ENCODE measurements at regions not wholly inside any gene's neighbourhood (a gene's known extent, or its start where the extent isn't known, plus 50 kb on each side); places are given as distances from the start of the nearest gene placed in this dataset.

DNA sequence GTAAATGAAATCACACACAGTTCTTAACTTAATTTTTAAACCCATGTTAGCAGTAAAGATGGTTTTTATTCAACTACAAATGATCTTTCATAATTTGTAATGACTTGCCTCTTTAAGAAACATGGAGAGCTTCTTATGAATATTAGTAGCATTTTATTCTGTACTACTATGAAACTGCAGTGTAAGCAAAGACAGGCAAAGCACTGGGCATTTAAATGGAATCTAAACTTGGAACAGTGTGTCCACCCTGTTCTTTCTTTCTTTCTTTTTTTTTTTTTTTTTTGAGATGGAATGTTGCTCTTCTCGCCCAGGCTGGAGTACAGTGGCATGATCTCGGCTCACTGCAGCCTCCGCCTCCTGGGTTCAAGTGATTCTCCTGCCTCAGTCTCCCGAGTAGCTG lies 740.4 kb upstream of the IGFBP3 start:
- Histone ChIP-seq H4K20me1 (ENCODE audit: insufficient read depth) (no peaks in the 10 kb centered on the region), H3K27me3 (ENCODE audit: insufficient read depth, low read length) (no peaks in the 10 kb centered on the region), H3K4me1 (ENCODE audit: control insufficient read depth in 1 of 2, insufficient read depth in 2 of 2, low read length in 2 of 2) (no peaks in the 10 kb centered on the region), H3K27ac (ENCODE audit: low read depth, low read length) (no peak overlapping the region), H3K36me3 (ENCODE audit: control insufficient read depth in 1 of 2, insufficient read depth in 2 of 2, low read length in 2 of 2) (no peaks in the 10 kb centered on the region), H3K9ac (ENCODE audit: low read length) (no peak overlapping the region), H3K4me2 (ENCODE audit: low read length) (no peak overlapping the region), H3K9me2 (ENCODE audit: insufficient read depth) (no peaks in the 10 kb centered on the region), H3K4me3 (replicated peaks in 1 of 2; ENCODE audit: low read depth in 1 of 2, low read length in 2 of 2) (no peak overlapping the region), H3K9me3 (ENCODE audit: control insufficient read depth in 1 of 2, insufficient read depth in 1 of 2, low read depth in 1 of 2, low read length in 2 of 2) (no peaks in the 10 kb centered on the region), H3K79me2 (ENCODE audit: insufficient read depth, low read length) (no peaks in the 10 kb centered on the region), H2AFZ (ENCODE audit: low read depth, low read length, poor library complexity, severe bottlenecking) (no peak overlapping the region)
- CTCF ChIA-PET: no interaction called here
- TF ChIP-seq ELF1 (IDR thresholded peaks at IDR 0.05; ENCODE audit: borderline replicate concordance, low read depth) (no peak), CBX3 (IDR thresholded peaks at IDR 0.05; ENCODE audit: low read depth) (no peak), JUND (IDR thresholded peaks at IDR 0.05) (no peak), SIN3A (IDR thresholded peaks at IDR 0.05; ENCODE audit: low read depth) (no peak), EGR1 (IDR thresholded peaks at IDR 0.05; ENCODE audit: low read depth) (no peak), EZH2 (IDR thresholded peaks at IDR 0.05) (no peak), EZH2phosphoT487 (IDR thresholded peaks at IDR 0.05; ENCODE audit: borderline replicate concordance) (no peak), RAD21 (IDR thresholded peaks at IDR 0.05; ENCODE audit: low read depth) (no peak), CEBPB (IDR thresholded peaks at IDR 0.05; ENCODE audit: low read depth) (no peak), SP1 (IDR thresholded peaks at IDR 0.05; ENCODE audit: low read depth) (no peak), FOSL1 (IDR thresholded peaks at IDR 0.05; ENCODE audit: low read depth) (no peak), POLR2A (IDR thresholded peaks at IDR 0.05; ENCODE audit: borderline replicate concordance, extremely low read depth, insufficient read depth, insufficient read length) (no peak), POLR2AphosphoS5 (IDR thresholded peaks at IDR 0.05; ENCODE audit: low read depth, low read length) (no peak), SRF (IDR thresholded peaks at IDR 0.05; ENCODE audit: low read depth) (no peak), YY1 (IDR thresholded peaks at IDR 0.05; ENCODE audit: extremely low read depth, insufficient replicate concordance, low read depth, low read length) (no peak), ZNF274 (IDR thresholded peaks at IDR 0.05; ENCODE audit: low read depth, low read length) (no peak)
- TF ChIP-seq, protein P1, sequence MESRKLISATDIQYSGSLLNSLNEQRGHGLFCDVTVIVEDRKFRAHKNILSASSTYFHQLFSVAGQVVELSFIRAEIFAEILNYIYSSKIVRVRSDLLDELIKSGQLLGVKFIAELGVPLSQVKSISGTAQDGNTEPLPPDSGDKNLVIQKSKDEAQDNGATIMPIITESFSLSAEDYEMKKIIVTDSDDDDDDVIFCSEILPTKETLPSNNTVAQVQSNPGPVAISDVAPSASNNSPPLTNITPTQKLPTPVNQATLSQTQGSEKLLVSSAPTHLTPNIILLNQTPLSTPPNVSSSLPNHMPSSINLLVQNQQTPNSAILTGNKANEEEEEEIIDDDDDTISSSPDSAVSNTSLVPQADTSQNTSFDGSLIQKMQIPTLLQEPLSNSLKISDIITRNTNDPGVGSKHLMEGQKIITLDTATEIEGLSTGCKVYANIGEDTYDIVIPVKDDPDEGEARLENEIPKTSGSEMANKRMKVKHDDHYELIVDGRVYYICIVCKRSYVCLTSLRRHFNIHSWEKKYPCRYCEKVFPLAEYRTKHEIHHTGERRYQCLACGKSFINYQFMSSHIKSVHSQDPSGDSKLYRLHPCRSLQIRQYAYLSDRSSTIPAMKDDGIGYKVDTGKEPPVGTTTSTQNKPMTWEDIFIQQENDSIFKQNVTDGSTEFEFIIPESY (IDR thresholded peaks at IDR 0.05; ENCODE audit: extremely low read depth, insufficient replicate concordance, low read length): no peak
- TF ChIP-seq, protein P2, sequence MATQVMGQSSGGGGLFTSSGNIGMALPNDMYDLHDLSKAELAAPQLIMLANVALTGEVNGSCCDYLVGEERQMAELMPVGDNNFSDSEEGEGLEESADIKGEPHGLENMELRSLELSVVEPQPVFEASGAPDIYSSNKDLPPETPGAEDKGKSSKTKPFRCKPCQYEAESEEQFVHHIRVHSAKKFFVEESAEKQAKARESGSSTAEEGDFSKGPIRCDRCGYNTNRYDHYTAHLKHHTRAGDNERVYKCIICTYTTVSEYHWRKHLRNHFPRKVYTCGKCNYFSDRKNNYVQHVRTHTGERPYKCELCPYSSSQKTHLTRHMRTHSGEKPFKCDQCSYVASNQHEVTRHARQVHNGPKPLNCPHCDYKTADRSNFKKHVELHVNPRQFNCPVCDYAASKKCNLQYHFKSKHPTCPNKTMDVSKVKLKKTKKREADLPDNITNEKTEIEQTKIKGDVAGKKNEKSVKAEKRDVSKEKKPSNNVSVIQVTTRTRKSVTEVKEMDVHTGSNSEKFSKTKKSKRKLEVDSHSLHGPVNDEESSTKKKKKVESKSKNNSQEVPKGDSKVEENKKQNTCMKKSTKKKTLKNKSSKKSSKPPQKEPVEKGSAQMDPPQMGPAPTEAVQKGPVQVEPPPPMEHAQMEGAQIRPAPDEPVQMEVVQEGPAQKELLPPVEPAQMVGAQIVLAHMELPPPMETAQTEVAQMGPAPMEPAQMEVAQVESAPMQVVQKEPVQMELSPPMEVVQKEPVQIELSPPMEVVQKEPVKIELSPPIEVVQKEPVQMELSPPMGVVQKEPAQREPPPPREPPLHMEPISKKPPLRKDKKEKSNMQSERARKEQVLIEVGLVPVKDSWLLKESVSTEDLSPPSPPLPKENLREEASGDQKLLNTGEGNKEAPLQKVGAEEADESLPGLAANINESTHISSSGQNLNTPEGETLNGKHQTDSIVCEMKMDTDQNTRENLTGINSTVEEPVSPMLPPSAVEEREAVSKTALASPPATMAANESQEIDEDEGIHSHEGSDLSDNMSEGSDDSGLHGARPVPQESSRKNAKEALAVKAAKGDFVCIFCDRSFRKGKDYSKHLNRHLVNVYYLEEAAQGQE (IDR thresholded peaks at IDR 0.05; ENCODE audit: low read depth): no peak
- TF ChIP-seq, protein P3, sequence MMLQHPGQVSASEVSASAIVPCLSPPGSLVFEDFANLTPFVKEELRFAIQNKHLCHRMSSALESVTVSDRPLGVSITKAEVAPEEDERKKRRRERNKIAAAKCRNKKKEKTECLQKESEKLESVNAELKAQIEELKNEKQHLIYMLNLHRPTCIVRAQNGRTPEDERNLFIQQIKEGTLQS (IDR thresholded peaks at IDR 0.05): no peak
- TF ChIP-seq, protein P4, sequence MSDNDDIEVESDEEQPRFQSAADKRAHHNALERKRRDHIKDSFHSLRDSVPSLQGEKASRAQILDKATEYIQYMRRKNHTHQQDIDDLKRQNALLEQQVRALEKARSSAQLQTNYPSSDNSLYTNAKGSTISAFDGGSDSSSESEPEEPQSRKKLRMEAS (IDR thresholded peaks at IDR 0.05): no peak
- intact Hi-C loops (cut with micrococcal nuclease): no loop called here
- BruUV-seq (replicated peaks): no TSS peak
- no peak for DNase-seq (ENCODE audit: low read depth, low spot score)
- ATAC-seq: no peak
- RAD21 ChIA-PET (ENCODE audit: low non-redundant PET in 1 of 2, low total read pairs in 2 of 2, uncharacterized antibody in 2 of 2, unreplicated experiment in 2 of 2): no interaction called here
- POLR2A ChIA-PET: no interaction called here
